ENCODE measurements at regions not wholly inside any gene's neighbourhood (a gene's known extent, or its start where the extent isn't known, plus 50 kb on each side); places are given as distances from the start of the nearest gene placed in this dataset.

DNA sequence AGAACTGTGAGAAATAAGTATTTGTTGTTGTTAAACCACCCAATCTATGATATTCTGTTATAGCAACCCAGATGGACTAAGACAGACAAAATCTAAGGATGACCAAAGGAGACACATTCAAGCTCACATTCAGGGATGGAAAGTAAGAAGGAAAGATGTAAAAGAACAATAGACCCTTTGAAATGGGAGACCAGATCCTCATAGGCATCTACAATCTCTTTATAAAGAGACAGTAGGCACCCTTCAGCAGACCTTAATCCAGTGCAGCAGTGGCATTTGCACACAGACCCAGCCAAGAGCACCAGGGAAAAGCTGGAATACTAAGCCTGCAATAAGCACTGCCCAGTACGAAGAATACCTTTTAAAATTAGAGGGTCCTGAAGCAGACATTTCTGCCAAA, 132.7 kb downstream of the KLHL28 start:
- intact Hi-C loops (cut with DNase I): no loop called here
- H3K9me3 ChIP-seq: no peaks in the 10 kb centered on the region
- H3K27me3 ChIP-seq (replicated peaks; ENCODE audit: insufficient read depth): no peaks in the 10 kb centered on the region
- H3K27ac ChIP-seq: no peak overlapping the region
- no peaks in the 10 kb centered on the region for H3K4me1 ChIP-seq (replicated peaks)
- WGBS: 90% methylated on average over 1 of the region's 1 CpG
- no peaks in the 10 kb centered on the region for H3K36me3 ChIP-seq
- DNase-seq (ENCODE audit: low spot score): no peak
- TF ChIP-seq CTCF (IDR thresholded peaks at IDR 0.05): no peak
- no peak for TF ChIP-seq POLR2AphosphoS5 (IDR thresholded peaks at IDR 0.05)
- TF ChIP-seq POLR2A (IDR thresholded peaks at IDR 0.05): no peak
- H3K4me3 ChIP-seq: no peak overlapping the region

DNA sequence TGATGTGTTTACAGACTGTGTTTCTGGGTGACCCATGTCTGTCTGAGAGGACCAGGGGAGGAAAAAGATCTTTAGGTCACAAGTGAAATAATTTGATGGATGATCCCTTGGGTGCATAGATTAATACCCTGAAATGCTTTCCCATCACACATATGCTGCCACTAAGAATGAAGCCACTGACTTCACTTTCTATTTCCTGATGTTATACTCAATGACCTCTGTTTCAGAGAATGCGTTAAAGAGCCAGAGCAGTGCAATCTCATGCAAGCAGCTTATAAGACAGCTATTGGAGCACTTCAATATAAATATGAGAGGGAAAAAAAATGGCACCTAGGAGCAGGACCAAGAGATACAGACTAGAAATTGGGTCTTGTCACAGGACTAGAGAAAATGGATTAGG, 133.7 kb downstream of the KLHL28 start:
- no peak for DNase-seq (ENCODE audit: low spot score)
- no peak overlapping the region for H3K27ac ChIP-seq
- H3K9me3 ChIP-seq: no peaks in the 10 kb centered on the region
- H3K36me3 ChIP-seq: no peaks in the 10 kb centered on the region
- intact Hi-C loops (cut with DNase I): no loop called here
- no peak overlapping the region for H3K4me3 ChIP-seq
- no peaks in the 10 kb centered on the region for H3K4me1 ChIP-seq (replicated peaks)
- no peaks in the 10 kb centered on the region for H3K27me3 ChIP-seq (replicated peaks; ENCODE audit: insufficient read depth)
- WGBS: 93% methylated on average over 1 of the region's 1 CpG
- no peak for TF ChIP-seq POLR2A (IDR thresholded peaks at IDR 0.05)
- TF ChIP-seq CTCF (IDR thresholded peaks at IDR 0.05): no peak
- TF ChIP-seq POLR2AphosphoS5 (IDR thresholded peaks at IDR 0.05): no peak

GRCh38 chr14:44820230-44820964, 141.3 kb downstream of the KLHL28 start:
- Histone ChIP-seq H3K27me3 (replicated peaks; ENCODE audit: insufficient read depth) (no peaks in the 10 kb centered on the region), H3K9me3 (no peaks in the 10 kb centered on the region), H3K36me3 (no peaks in the 10 kb centered on the region), H3K4me3 (no peak overlapping the region), H3K4me1 (replicated peaks) (no peaks in the 10 kb centered on the region), H3K27ac (no peak overlapping the region)
- TF ChIP-seq POLR2A (IDR thresholded peaks at IDR 0.05) (no peak), CTCF (IDR thresholded peaks at IDR 0.05) (no peak), POLR2AphosphoS5 (IDR thresholded peaks at IDR 0.05) (no peak)
- no peak for DNase-seq (ENCODE audit: low spot score)
- 65% methylated on average over 5 of the region's 5 CpGs for WGBS
- intact Hi-C loops (cut with DNase I): no loop called here

DNA sequence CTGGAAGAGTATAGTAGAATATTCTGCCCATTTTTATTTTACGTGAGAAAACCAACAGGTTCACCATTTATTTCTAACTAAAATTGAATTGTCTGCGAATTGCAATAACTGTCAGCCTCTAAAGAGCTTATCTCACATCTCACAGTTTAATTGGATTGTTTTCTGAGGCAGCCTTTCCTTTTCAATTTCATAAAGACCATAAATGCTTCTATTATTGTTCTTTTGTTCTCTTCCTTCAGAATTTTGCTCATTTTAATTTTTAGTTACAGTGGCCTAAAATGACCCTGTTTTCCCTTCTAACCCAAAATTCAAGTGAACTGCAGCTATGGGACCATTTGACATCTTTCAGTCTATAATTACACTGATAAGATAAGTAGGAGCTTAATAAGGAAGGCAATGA, 147.6 kb downstream of the KLHL28 start:
- no peaks in the 10 kb centered on the region for H3K9me3 ChIP-seq
- intact Hi-C loops (cut with DNase I): no loop called here
- no peak for TF ChIP-seq POLR2AphosphoS5 (IDR thresholded peaks at IDR 0.05)
- no peak for TF ChIP-seq CTCF (IDR thresholded peaks at IDR 0.05)
- no peak for TF ChIP-seq POLR2A (IDR thresholded peaks at IDR 0.05)
- WGBS: 36% methylated on average over 2 of the region's 2 CpGs
- DNase-seq (ENCODE audit: low spot score): no peak
- H3K27me3 ChIP-seq (replicated peaks; ENCODE audit: insufficient read depth): no peaks in the 10 kb centered on the region
- no peaks in the 10 kb centered on the region for H3K36me3 ChIP-seq
- H3K4me1 ChIP-seq (replicated peaks): no peaks in the 10 kb centered on the region
- H3K4me3 ChIP-seq: no peak overlapping the region
- no peak overlapping the region for H3K27ac ChIP-seq

GRCh38 chr14:44812672-44813071, 149.1 kb downstream of the KLHL28 start:
- Histone ChIP-seq H3K36me3 (no peaks in the 10 kb centered on the region), H3K4me1 (replicated peaks) (no peaks in the 10 kb centered on the region), H3K9me3 (no peaks in the 10 kb centered on the region), H3K27ac (no peak overlapping the region), H3K4me3 (no peak overlapping the region), H3K27me3 (replicated peaks; ENCODE audit: insufficient read depth) (no peaks in the 10 kb centered on the region)
- 92% methylated on average over 10 of the region's 10 CpGs for WGBS
- intact Hi-C loops (cut with DNase I): no loop called here
- no peak for DNase-seq (ENCODE audit: low spot score)
- TF ChIP-seq POLR2A (IDR thresholded peaks at IDR 0.05) (no peak), POLR2AphosphoS5 (IDR thresholded peaks at IDR 0.05) (no peak), CTCF (IDR thresholded peaks at IDR 0.05) (no peak)

Measured in prostate gland (tissue), 2 donors.